ENCODE measurements at regions not wholly inside any gene's neighbourhood (a gene's known extent, or its start where the extent isn't known, plus 50 kb on each side); places are given as distances from the start of the nearest gene placed in this dataset.

- ChIA-PET CTCF (no interaction called here), POLR2A (ENCODE audit: unreplicated experiment) (no interaction called here)
- no peaks in the 10 kb centered on the region for H3K9me3 ChIP-seq (ENCODE audit: low read length)
- no peaks in the 10 kb centered on the region for H3K9me2 ChIP-seq (replicated peaks; ENCODE audit: low read length)
- H3K9ac ChIP-seq (ENCODE audit: low read length): no peak overlapping the region
- no TSS peak for BruUV-seq (replicated peaks)
- H2AFZ ChIP-seq (ENCODE audit: low read length): no peak overlapping the region
- no peaks in the 10 kb centered on the region for H3K36me3 ChIP-seq (ENCODE audit: low read depth, low read length)
- TF ChIP-seq CTCF (conservative IDR thresholded peaks at IDR 0.05; ENCODE audit: low read depth, low read length): no peak
- TF ChIP-seq EZH2phosphoT487 (IDR thresholded peaks at IDR 0.05; ENCODE audit: borderline replicate concordance, low read length): no peak
- TF ChIP-seq EZH2 (IDR thresholded peaks at IDR 0.05; ENCODE audit: low read length, unreplicated experiment): no peak
- no peaks in the 10 kb centered on the region for H3K79me2 ChIP-seq (ENCODE audit: low read length)
- no peaks in the 10 kb centered on the region for H3K4me1 ChIP-seq (ENCODE audit: insufficient read depth, low read length)
- no peaks in the 10 kb centered on the region for H3K27me3 ChIP-seq (ENCODE audit: low read length)
- DNase-seq: no peak
- no peak overlapping the region for H3K27ac ChIP-seq (ENCODE audit: low read length)
- H3F3A ChIP-seq (ENCODE audit: low read length, unreplicated experiment): no peaks in the 10 kb centered on the region
- ATAC-seq: no peak
- no peak overlapping the region for H3K4me3 ChIP-seq (ENCODE audit: low read length)
- no peaks in the 10 kb centered on the region for H4K20me1 ChIP-seq (ENCODE audit: low read length)
- H3K4me2 ChIP-seq (ENCODE audit: low read length): no peak overlapping the region
- intact Hi-C loops (cut with micrococcal nuclease): no loop called here
Observed at GRCh38 chr6:126664271-126664670, 324.4 kb downstream of the CENPW start.

GRCh38 chr6:126665551-126665950 is 325.6 kb downstream of the CENPW start:
- H3K79me2 ChIP-seq (ENCODE audit: low read length): no peaks in the 10 kb centered on the region
- TF ChIP-seq CTCF (conservative IDR thresholded peaks at IDR 0.05; ENCODE audit: low read depth, low read length) (no peak), EZH2phosphoT487 (IDR thresholded peaks at IDR 0.05; ENCODE audit: borderline replicate concordance, low read length) (no peak), EZH2 (IDR thresholded peaks at IDR 0.05; ENCODE audit: low read length, unreplicated experiment) (no peak)
- no peaks in the 10 kb centered on the region for H3K9me3 ChIP-seq (ENCODE audit: low read length)
- no peak overlapping the region for H3K27ac ChIP-seq (ENCODE audit: low read length)
- ATAC-seq (no peak), DNase-seq (no peak)
- intact Hi-C loops (cut with micrococcal nuclease): no loop called here
- CTCF ChIA-PET: no interaction called here
- H3K4me1 ChIP-seq (ENCODE audit: insufficient read depth, low read length): no peaks in the 10 kb centered on the region
- H4K20me1 ChIP-seq (ENCODE audit: low read length): no peaks in the 10 kb centered on the region
- H3K4me3 ChIP-seq (ENCODE audit: low read length): no peak overlapping the region
- no TSS peak for BruUV-seq (replicated peaks)
- no peaks in the 10 kb centered on the region for H3K36me3 ChIP-seq (ENCODE audit: low read depth, low read length)
- no peaks in the 10 kb centered on the region for H3K9me2 ChIP-seq (replicated peaks; ENCODE audit: low read length)
- H3K9ac ChIP-seq (ENCODE audit: low read length): no peak overlapping the region
- H3F3A ChIP-seq (ENCODE audit: low read length, unreplicated experiment): no peaks in the 10 kb centered on the region
- no peak overlapping the region for H2AFZ ChIP-seq (ENCODE audit: low read length)
- H3K4me2 ChIP-seq (ENCODE audit: low read length): no peak overlapping the region
- POLR2A ChIA-PET (ENCODE audit: unreplicated experiment): no interaction called here
- H3K27me3 ChIP-seq (ENCODE audit: low read length): no peaks in the 10 kb centered on the region

DNA sequence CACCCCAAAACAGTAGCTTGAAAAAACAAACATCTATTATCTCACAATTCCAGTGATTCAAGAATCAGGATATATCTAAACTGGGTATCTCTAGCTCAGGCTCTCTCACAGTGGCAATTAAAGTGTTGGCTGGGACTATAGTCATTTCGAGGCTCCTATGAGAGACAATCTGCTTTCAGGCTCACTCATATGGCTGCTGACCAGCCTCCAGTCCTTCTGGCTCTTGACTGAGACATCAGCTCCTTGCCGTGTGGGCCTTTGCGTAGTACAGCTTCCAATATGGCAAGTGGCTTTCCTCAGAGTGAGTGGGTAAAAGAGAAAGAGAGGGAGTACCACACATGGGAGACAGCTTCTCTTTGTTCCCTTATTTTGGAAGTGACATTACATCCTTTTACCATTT is 327.2 kb downstream of the CENPW start:
- no peak overlapping the region for H3K9ac ChIP-seq (ENCODE audit: low read length)
- ChIA-PET CTCF (no interaction called here), POLR2A (ENCODE audit: unreplicated experiment) (no interaction called here)
- no peaks in the 10 kb centered on the region for H4K20me1 ChIP-seq (ENCODE audit: low read length)
- no peaks in the 10 kb centered on the region for H3F3A ChIP-seq (ENCODE audit: low read length, unreplicated experiment)
- no peak overlapping the region for H2AFZ ChIP-seq (ENCODE audit: low read length)
- no peak for DNase-seq
- no peak for TF ChIP-seq EZH2 (IDR thresholded peaks at IDR 0.05; ENCODE audit: low read length, unreplicated experiment)
- no peak for TF ChIP-seq EZH2phosphoT487 (IDR thresholded peaks at IDR 0.05; ENCODE audit: borderline replicate concordance, low read length)
- no peak for TF ChIP-seq CTCF (conservative IDR thresholded peaks at IDR 0.05; ENCODE audit: low read depth, low read length)
- no peak overlapping the region for H3K4me2 ChIP-seq (ENCODE audit: low read length)
- intact Hi-C loops (cut with micrococcal nuclease): no loop called here
- no peak overlapping the region for H3K4me3 ChIP-seq (ENCODE audit: low read length)
- H3K4me1 ChIP-seq (ENCODE audit: insufficient read depth, low read length): no peaks in the 10 kb centered on the region
- H3K27ac ChIP-seq (ENCODE audit: low read length): no peak overlapping the region
- no peaks in the 10 kb centered on the region for H3K79me2 ChIP-seq (ENCODE audit: low read length)
- no peaks in the 10 kb centered on the region for H3K27me3 ChIP-seq (ENCODE audit: low read length)
- no peaks in the 10 kb centered on the region for H3K9me2 ChIP-seq (replicated peaks; ENCODE audit: low read length)
- BruUV-seq (replicated peaks): no TSS peak
- no peaks in the 10 kb centered on the region for H3K36me3 ChIP-seq (ENCODE audit: low read depth, low read length)
- no peak for ATAC-seq
- no peaks in the 10 kb centered on the region for H3K9me3 ChIP-seq (ENCODE audit: low read length)
